ENCODE measurements at regions not wholly inside any gene's neighbourhood (a gene's known extent, or its start where the extent isn't known, plus 50 kb on each side); places are given as distances from the start of the nearest gene placed in this dataset.

GRCh38 chr10:4333459-4333894 is 492.5 kb upstream of the AKR1E2 start:
- TF ChIP-seq CTCF (IDR thresholded peaks at IDR 0.05; ENCODE audit: insufficient read depth, low read length, severe bottlenecking): no peak

GRCh38 chr10:4332764-4333458 is 493.1 kb upstream of the AKR1E2 start:
- DNase-seq (ENCODE audit: low read depth) (no peak), FAIRE-seq (no peak)
- Histone ChIP-seq H3K27me3 (ENCODE audit: control insufficient read depth, insufficient read depth, low read length) (no peaks in the 10 kb centered on the region), H3K36me3 (ENCODE audit: control insufficient read depth, insufficient read depth, low read length) (no peaks in the 10 kb centered on the region), H3K4me3 (ENCODE audit: low read depth, low read length) (no peak overlapping the region)
- no peak for TF ChIP-seq CTCF (IDR thresholded peaks at IDR 0.05; ENCODE audit: insufficient read depth, low read length, severe bottlenecking)

More at GRCh38 chr10:4333459-4333894, 492.5 kb upstream of the AKR1E2 start:
- FAIRE-seq (no peak), DNase-seq (ENCODE audit: low read depth) (no peak)
- Histone ChIP-seq H3K27me3 (ENCODE audit: control insufficient read depth, insufficient read depth, low read length) (no peaks in the 10 kb centered on the region), H3K36me3 (ENCODE audit: control insufficient read depth, insufficient read depth, low read length) (no peaks in the 10 kb centered on the region), H3K4me3 (ENCODE audit: low read depth, low read length) (no peak overlapping the region)

GRCh38 chr10:4331150-4331549 is 494.9 kb upstream of the AKR1E2 start:
- Histone ChIP-seq H3K27me3 (ENCODE audit: control insufficient read depth, insufficient read depth, low read length) (no peaks in the 10 kb centered on the region), H3K36me3 (ENCODE audit: control insufficient read depth, insufficient read depth, low read length) (no peaks in the 10 kb centered on the region), H3K4me3 (ENCODE audit: low read depth, low read length) (no peak overlapping the region)
- peak; percentile 45 for DNase-seq (ENCODE audit: low read depth)
- FAIRE-seq: no peak
- no peak for TF ChIP-seq CTCF (IDR thresholded peaks at IDR 0.05; ENCODE audit: insufficient read depth, low read length, severe bottlenecking)

GRCh38 chr10:4330636-4331035 is 495.4 kb upstream of the AKR1E2 start:
- FAIRE-seq: no peak
- TF ChIP-seq CTCF (IDR thresholded peaks at IDR 0.05; ENCODE audit: insufficient read depth, low read length, severe bottlenecking): no peak
- no peaks in the 10 kb centered on the region for H3K36me3 ChIP-seq (ENCODE audit: control insufficient read depth, insufficient read depth, low read length)

GRCh38 chr10:4329225-4329624 is 496.8 kb upstream of the AKR1E2 start:
- Histone ChIP-seq H3K4me3 (ENCODE audit: low read depth, low read length) (no peak overlapping the region), H3K36me3 (ENCODE audit: control insufficient read depth, insufficient read depth, low read length) (no peaks in the 10 kb centered on the region), H3K27me3 (ENCODE audit: control insufficient read depth, insufficient read depth, low read length) (no peaks in the 10 kb centered on the region)
- FAIRE-seq: no peak
- DNase-seq (ENCODE audit: low read depth): no peak
- TF ChIP-seq CTCF (IDR thresholded peaks at IDR 0.05; ENCODE audit: insufficient read depth, low read length, severe bottlenecking): no peak

More at GRCh38 chr10:4330636-4331035, 495.4 kb upstream of the AKR1E2 start:
- no peaks in the 10 kb centered on the region for H3K27me3 ChIP-seq (ENCODE audit: control insufficient read depth, insufficient read depth, low read length)
- H3K4me3 ChIP-seq (ENCODE audit: low read depth, low read length): no peak overlapping the region
- DNase-seq (ENCODE audit: low read depth): no peak

- DNase-seq (ENCODE audit: low read depth): no peak
- no peak for TF ChIP-seq CTCF (IDR thresholded peaks at IDR 0.05; ENCODE audit: insufficient read depth, low read length, severe bottlenecking)
- no peaks in the 10 kb centered on the region for H3K36me3 ChIP-seq (ENCODE audit: control insufficient read depth, insufficient read depth, low read length)
- FAIRE-seq: no peak
- no peak overlapping the region for H3K4me3 ChIP-seq (ENCODE audit: low read depth, low read length)
- H3K27me3 ChIP-seq (ENCODE audit: control insufficient read depth, insufficient read depth, low read length): no peaks in the 10 kb centered on the region
Observed at GRCh38 chr10:4326647-4327046, 499.4 kb upstream of the AKR1E2 start.

Measured in bronchial epithelial cell (primary cell).